ENCODE measurements at regions not wholly inside any gene's neighbourhood (a gene's known extent, or its start where the extent isn't known, plus 50 kb on each side); places are given as distances from the start of the nearest gene placed in this dataset.

GRCh38 chr12:127797918-127798317, 469.1 kb upstream of the TMEM132C start:
- Histone ChIP-seq H3K9me3 (ENCODE audit: insufficient read depth, low read length) (no peaks in the 10 kb centered on the region), H3K36me3 (ENCODE audit: low read length) (no peaks in the 10 kb centered on the region), H4K20me1 (ENCODE audit: low read depth, low read length) (no peaks in the 10 kb centered on the region), H3K4me2 (ENCODE audit: low read depth, low read length, poor library complexity, severe bottlenecking) (no peak overlapping the region), H3K9ac (ENCODE audit: low read length) (no peak overlapping the region), H2AFZ (ENCODE audit: low read depth, low read length, severe bottlenecking) (no peak overlapping the region), H3K79me2 (ENCODE audit: insufficient read depth, low read length) (no peaks in the 10 kb centered on the region), H3K9me2 (replicated peaks; ENCODE audit: insufficient read depth, low read length) (no peaks in the 10 kb centered on the region), H3F3A (ENCODE audit: insufficient read depth) (no peaks in the 10 kb centered on the region), H3K4me3 (ENCODE audit: insufficient read depth, low read length, poor library complexity, severe bottlenecking) (no peak overlapping the region), H3K27me3 (ENCODE audit: low read length) (no peaks in the 10 kb centered on the region), H3K27ac (ENCODE audit: low read depth, low read length) (no peak overlapping the region)
- TF ChIP-seq, protein P1, sequence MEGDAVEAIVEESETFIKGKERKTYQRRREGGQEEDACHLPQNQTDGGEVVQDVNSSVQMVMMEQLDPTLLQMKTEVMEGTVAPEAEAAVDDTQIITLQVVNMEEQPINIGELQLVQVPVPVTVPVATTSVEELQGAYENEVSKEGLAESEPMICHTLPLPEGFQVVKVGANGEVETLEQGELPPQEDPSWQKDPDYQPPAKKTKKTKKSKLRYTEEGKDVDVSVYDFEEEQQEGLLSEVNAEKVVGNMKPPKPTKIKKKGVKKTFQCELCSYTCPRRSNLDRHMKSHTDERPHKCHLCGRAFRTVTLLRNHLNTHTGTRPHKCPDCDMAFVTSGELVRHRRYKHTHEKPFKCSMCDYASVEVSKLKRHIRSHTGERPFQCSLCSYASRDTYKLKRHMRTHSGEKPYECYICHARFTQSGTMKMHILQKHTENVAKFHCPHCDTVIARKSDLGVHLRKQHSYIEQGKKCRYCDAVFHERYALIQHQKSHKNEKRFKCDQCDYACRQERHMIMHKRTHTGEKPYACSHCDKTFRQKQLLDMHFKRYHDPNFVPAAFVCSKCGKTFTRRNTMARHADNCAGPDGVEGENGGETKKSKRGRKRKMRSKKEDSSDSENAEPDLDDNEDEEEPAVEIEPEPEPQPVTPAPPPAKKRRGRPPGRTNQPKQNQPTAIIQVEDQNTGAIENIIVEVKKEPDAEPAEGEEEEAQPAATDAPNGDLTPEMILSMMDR (IDR thresholded peaks at IDR 0.05; ENCODE audit: insufficient read depth, low read length, poor library complexity, severe bottlenecking): no peak
- TF ChIP-seq EZH2phosphoT487 (conservative IDR thresholded peaks at IDR 0.05; ENCODE audit: low read length): no peak

DNA sequence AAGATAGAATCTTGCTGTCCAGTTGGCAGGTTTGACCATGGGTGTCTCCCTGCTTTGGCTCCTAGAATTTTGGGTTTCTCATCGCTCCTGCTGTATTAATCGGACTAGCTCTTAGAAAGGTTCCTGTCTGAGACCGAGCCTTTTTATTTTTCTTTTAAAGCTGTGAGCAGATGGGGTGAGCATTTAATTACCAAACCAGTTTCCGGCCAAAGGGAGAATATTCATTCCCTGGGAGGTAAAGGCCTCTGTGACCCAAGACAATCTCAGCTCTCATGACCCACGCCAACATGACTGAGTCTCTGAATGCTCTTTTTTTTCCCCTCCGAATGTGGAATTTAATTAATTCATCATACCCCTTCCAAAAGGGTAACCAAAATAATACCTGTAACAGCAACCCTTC, 464.7 kb upstream of the TMEM132C start:
- Histone ChIP-seq H3K9me3 (ENCODE audit: insufficient read depth, low read length) (no peaks in the 10 kb centered on the region), H3K4me3 (ENCODE audit: insufficient read depth, low read length, poor library complexity, severe bottlenecking) (no peak overlapping the region), H3K27me3 (ENCODE audit: low read length) (no peaks in the 10 kb centered on the region), H3K36me3 (ENCODE audit: low read length) (no peaks in the 10 kb centered on the region), H2AFZ (ENCODE audit: low read depth, low read length, severe bottlenecking) (no peak overlapping the region), H3K79me2 (ENCODE audit: insufficient read depth, low read length) (no peaks in the 10 kb centered on the region), H4K20me1 (ENCODE audit: low read depth, low read length) (no peaks in the 10 kb centered on the region), H3K4me2 (ENCODE audit: low read depth, low read length, poor library complexity, severe bottlenecking) (no peak overlapping the region), H3K9ac (ENCODE audit: low read length) (no peak overlapping the region), H3K27ac (ENCODE audit: low read depth, low read length) (no peak overlapping the region), H3K9me2 (replicated peaks; ENCODE audit: insufficient read depth, low read length) (no peaks in the 10 kb centered on the region), H3F3A (ENCODE audit: insufficient read depth) (no peaks in the 10 kb centered on the region)
- TF ChIP-seq EZH2phosphoT487 (conservative IDR thresholded peaks at IDR 0.05; ENCODE audit: low read length): no peak
- TF ChIP-seq, protein P1 (IDR thresholded peaks at IDR 0.05; ENCODE audit: insufficient read depth, low read length, poor library complexity, severe bottlenecking): no peak

DNA sequence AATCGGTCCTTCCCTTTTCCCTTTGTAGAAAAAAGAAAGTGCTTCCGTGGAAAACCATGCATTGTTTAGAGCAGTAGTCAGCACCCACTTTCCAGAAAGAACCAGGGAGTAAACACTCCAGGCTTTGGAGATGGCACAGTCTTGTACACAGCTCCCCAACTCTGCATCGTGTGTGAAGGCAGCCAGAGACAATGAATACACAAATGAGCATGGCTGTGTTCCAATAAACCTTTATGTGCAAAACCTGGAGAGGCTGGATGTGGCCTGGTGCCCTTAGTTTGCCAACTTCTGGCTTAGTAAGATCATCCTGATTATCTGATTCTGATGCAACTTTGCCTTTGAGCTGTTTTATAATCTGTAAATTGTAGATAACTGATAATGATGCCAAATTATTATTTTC, 463.4 kb upstream of the TMEM132C start:
- Histone ChIP-seq H3K79me2 (ENCODE audit: insufficient read depth, low read length) (no peaks in the 10 kb centered on the region), H3K27me3 (ENCODE audit: low read length) (no peaks in the 10 kb centered on the region), H3K27ac (ENCODE audit: low read depth, low read length) (no peak overlapping the region), H3K9me3 (ENCODE audit: insufficient read depth, low read length) (no peaks in the 10 kb centered on the region), H3K36me3 (ENCODE audit: low read length) (no peaks in the 10 kb centered on the region), H2AFZ (ENCODE audit: low read depth, low read length, severe bottlenecking) (no peak overlapping the region), H3F3A (ENCODE audit: insufficient read depth) (no peaks in the 10 kb centered on the region), H3K4me2 (ENCODE audit: low read depth, low read length, poor library complexity, severe bottlenecking) (no peak overlapping the region), H3K9me2 (replicated peaks; ENCODE audit: insufficient read depth, low read length) (no peaks in the 10 kb centered on the region), H3K9ac (ENCODE audit: low read length) (no peak overlapping the region), H4K20me1 (ENCODE audit: low read depth, low read length) (no peaks in the 10 kb centered on the region), H3K4me3 (ENCODE audit: insufficient read depth, low read length, poor library complexity, severe bottlenecking) (no peak overlapping the region)
- TF ChIP-seq EZH2phosphoT487 (conservative IDR thresholded peaks at IDR 0.05; ENCODE audit: low read length): no peak

DNA sequence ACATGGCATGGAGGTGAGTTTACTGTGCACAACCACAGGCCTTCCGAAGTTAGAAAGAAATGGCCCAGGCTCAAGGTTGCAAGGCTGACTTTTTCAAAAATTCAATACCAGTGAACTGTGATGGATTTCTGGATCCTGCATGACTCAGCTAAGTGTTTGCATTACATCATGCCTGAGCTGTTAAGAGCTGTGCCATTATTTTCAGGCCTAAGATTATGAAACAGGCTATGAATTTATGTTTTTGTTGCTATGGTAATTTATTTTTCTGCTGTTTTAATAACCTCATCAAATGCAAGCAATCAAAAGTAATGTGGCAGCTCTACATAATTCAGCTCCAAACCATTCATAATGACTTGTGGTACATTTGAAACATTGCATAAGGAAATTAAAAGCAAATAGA, 457.7 kb upstream of the TMEM132C start:
- TF ChIP-seq, protein P1 (IDR thresholded peaks at IDR 0.05; ENCODE audit: insufficient read depth, low read length, poor library complexity, severe bottlenecking): no peak
- TF ChIP-seq EZH2phosphoT487 (conservative IDR thresholded peaks at IDR 0.05; ENCODE audit: low read length): no peak
- H3K4me2 ChIP-seq (ENCODE audit: low read depth, low read length, poor library complexity, severe bottlenecking): no peak overlapping the region
- no peak overlapping the region for H3K27ac ChIP-seq (ENCODE audit: low read depth, low read length)
- H3K4me3 ChIP-seq (ENCODE audit: insufficient read depth, low read length, poor library complexity, severe bottlenecking): no peak overlapping the region
- H3K36me3 ChIP-seq (ENCODE audit: low read length): no peaks in the 10 kb centered on the region
- no peaks in the 10 kb centered on the region for H3F3A ChIP-seq (ENCODE audit: insufficient read depth)
- no peaks in the 10 kb centered on the region for H3K79me2 ChIP-seq (ENCODE audit: insufficient read depth, low read length)
- H3K9me3 ChIP-seq (ENCODE audit: insufficient read depth, low read length): no peaks in the 10 kb centered on the region
- no peaks in the 10 kb centered on the region for H3K27me3 ChIP-seq (ENCODE audit: low read length)
- H2AFZ ChIP-seq (ENCODE audit: low read depth, low read length, severe bottlenecking): no peak overlapping the region
- no peaks in the 10 kb centered on the region for H4K20me1 ChIP-seq (ENCODE audit: low read depth, low read length)
- no peaks in the 10 kb centered on the region for H3K9me2 ChIP-seq (replicated peaks; ENCODE audit: insufficient read depth, low read length)
- no peak overlapping the region for H3K9ac ChIP-seq (ENCODE audit: low read length)
